ENCODE measurements at regions not wholly inside any gene's neighbourhood (a gene's known extent, or its start where the extent isn't known, plus 50 kb on each side); places are given as distances from the start of the nearest gene placed in this dataset.

DNA sequence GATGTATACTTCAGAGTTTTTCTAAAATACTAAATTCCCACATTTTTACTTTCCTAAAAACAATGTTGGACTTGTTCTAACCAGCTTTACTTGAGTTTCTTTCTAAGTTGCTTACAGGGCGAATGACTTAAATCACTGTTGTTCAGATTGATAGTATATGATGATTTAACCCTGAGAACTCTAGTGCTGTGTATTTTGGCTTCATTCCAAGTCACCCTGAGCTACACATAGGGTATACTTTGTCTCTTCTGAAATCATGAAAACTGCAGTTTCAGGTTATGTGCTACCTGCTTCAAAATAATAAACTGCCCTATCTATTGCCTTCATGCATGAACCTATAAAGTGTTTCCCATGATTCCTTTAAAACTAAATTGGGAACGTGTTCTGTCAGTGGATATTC, 162.5 kb upstream of the PDE3A start:
- TF ChIP-seq, protein P1, sequence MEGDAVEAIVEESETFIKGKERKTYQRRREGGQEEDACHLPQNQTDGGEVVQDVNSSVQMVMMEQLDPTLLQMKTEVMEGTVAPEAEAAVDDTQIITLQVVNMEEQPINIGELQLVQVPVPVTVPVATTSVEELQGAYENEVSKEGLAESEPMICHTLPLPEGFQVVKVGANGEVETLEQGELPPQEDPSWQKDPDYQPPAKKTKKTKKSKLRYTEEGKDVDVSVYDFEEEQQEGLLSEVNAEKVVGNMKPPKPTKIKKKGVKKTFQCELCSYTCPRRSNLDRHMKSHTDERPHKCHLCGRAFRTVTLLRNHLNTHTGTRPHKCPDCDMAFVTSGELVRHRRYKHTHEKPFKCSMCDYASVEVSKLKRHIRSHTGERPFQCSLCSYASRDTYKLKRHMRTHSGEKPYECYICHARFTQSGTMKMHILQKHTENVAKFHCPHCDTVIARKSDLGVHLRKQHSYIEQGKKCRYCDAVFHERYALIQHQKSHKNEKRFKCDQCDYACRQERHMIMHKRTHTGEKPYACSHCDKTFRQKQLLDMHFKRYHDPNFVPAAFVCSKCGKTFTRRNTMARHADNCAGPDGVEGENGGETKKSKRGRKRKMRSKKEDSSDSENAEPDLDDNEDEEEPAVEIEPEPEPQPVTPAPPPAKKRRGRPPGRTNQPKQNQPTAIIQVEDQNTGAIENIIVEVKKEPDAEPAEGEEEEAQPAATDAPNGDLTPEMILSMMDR (IDR thresholded peaks at IDR 0.05; ENCODE audit: low read depth, low read length) = no peak
- H3K4me3 ChIP-seq = no peak overlapping the region

DNA sequence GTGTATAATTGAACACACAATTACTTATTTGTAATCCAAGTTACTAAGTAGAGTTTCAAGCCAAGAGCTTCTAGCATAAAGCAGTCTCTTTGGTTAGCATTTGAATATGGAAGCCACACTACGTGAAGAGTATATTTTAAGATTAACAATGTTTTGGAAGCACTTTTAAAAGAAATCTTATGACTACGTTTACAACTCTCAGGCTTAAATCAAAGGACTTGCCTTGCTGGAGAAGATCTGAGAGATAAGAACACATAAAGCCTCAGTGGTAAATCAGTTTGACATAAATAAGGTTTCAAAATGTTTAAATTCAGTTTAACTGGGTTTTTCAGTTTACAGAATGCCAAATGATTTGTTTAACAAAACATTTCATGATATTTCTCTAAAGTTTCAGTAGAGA, 161.9 kb upstream of the PDE3A start:
- Histone ChIP-seq H3K4me1 (ENCODE audit: low read depth) (no peaks in the 10 kb centered on the region), H3K9me3 (ENCODE audit: low read depth) (no peaks in the 10 kb centered on the region), H3K27ac (no peak overlapping the region), H3K27me3 (no peaks in the 10 kb centered on the region), H3K4me3 (no peak overlapping the region), H3K36me3 (no peaks in the 10 kb centered on the region)
- DNase-seq (ENCODE audit: low read depth in 1 of 2, low spot score in 1 of 2) = no peak
- TF ChIP-seq, protein P1 (IDR thresholded peaks at IDR 0.05; ENCODE audit: low read depth, low read length) = no peak

More for the DNA sequence above, 162.5 kb upstream of the PDE3A start:
- H3K27ac ChIP-seq = no peak overlapping the region
- no peak for DNase-seq (ENCODE audit: low read depth in 1 of 2, low spot score in 1 of 2)
- no peaks in the 10 kb centered on the region for H3K4me1 ChIP-seq (ENCODE audit: low read depth)
- H3K9me3 ChIP-seq (ENCODE audit: low read depth) = no peaks in the 10 kb centered on the region
- no peaks in the 10 kb centered on the region for H3K27me3 ChIP-seq
- H3K36me3 ChIP-seq = no peaks in the 10 kb centered on the region

DNA sequence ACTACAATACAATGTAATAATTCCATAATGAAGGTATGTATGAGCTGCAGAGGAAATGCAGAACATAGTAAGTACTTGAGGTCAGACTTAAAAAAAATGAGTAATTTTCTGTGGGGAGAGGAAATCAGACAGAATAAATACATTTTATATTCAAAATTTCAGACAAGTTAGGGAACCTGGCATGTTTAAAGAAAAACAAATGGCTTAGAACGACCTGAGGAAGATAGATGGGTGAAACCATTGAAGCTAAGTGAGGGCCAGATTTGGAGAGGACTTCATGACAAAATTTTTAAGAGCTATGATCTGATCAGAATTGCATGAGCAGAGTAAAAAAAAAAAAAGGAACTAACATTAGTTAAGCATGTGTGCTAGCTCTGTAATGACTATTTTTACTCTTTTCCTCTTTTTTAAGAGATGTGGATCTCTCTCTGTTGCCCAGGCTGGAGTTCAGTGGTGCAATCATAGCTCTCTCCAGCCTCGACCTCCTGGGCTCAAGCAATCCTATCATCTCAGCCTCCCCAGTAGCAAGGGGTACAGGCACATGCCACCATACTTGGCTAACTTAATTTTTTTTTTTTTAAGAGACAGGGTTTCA, 157.6 kb upstream of the PDE3A start:
- Histone ChIP-seq H3K9me3 (ENCODE audit: low read depth) (no peaks in the 10 kb centered on the region), H3K27ac (no peak overlapping the region), H3K27me3 (no peaks in the 10 kb centered on the region), H3K4me3 (no peak overlapping the region), H3K36me3 (no peaks in the 10 kb centered on the region), H3K4me1 (ENCODE audit: low read depth) (peaks cover 2% of the 10 kb centered on the region)
- no peak for DNase-seq (ENCODE audit: low read depth in 1 of 2, low spot score in 1 of 2)
- TF ChIP-seq, protein P1 (IDR thresholded peaks at IDR 0.05; ENCODE audit: low read depth, low read length) = no peak

DNA sequence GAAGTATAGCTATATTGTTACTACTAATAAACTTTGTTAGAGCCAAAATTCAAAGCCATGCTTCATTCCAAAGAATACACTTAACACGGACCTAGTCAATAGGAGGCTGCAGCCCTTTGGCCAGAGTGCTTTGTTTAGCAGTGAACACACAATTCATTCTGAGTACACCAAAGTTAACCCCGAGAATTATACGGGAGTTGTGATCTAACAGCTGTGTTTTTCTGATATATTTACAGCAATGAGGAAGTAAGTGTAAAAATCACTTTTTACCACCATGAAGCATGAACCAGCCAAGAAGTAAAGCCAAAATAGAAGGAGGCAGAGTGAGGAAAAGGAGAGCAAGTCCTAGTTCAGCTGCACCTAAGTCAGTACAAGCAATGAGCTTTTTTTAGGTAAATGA, 156.8 kb upstream of the PDE3A start:
- H3K27me3 ChIP-seq = no peaks in the 10 kb centered on the region
- TF ChIP-seq, protein P1 (IDR thresholded peaks at IDR 0.05; ENCODE audit: low read depth, low read length) = no peak
- H3K36me3 ChIP-seq = no peaks in the 10 kb centered on the region
- no peak overlapping the region for H3K4me3 ChIP-seq
- peaks cover 2% of the 10 kb centered on the region for H3K4me1 ChIP-seq (ENCODE audit: low read depth)
- no peak overlapping the region for H3K27ac ChIP-seq
- DNase-seq (ENCODE audit: low read depth in 1 of 2, low spot score in 1 of 2) = peak in 1 of 2 donors; percentile 6
- H3K9me3 ChIP-seq (ENCODE audit: low read depth) = no peaks in the 10 kb centered on the region

DNA sequence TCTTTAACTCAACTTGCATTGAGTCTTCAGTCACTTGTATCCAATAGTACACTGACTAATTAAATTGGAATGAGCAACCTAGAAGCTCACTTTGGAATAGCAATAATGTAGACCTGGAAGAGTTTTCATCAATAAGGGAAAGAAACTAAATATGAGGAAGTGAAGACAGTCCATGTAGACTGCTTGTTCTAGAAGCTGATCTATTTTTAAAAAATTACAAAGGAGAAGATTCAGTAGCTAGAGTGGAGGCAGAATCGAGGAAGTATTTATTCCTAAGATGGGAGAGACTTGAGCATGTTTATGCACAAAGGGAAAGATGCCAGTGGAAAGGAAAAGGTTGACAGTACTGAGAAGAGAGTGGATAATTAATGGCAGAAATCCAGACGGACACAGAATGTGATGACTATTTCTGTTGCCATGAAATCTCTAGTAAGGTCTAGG, 156.3 kb upstream of the PDE3A start:
- TF ChIP-seq, protein P1 (IDR thresholded peaks at IDR 0.05; ENCODE audit: low read depth, low read length) = no peak
- H3K27ac ChIP-seq = no peak overlapping the region

More for the DNA sequence above, 156.3 kb upstream of the PDE3A start:
- Histone ChIP-seq H3K4me3 (no peak overlapping the region), H3K36me3 (no peaks in the 10 kb centered on the region), H3K27me3 (no peaks in the 10 kb centered on the region), H3K4me1 (ENCODE audit: low read depth) (peaks cover 2% of the 10 kb centered on the region), H3K9me3 (ENCODE audit: low read depth) (no peaks in the 10 kb centered on the region)
- DNase-seq (ENCODE audit: low read depth in 1 of 2, low spot score in 1 of 2) = peak in 1 of 2 donors; percentile 72

All from cardiac muscle cell (in vitro differentiated cells and primary cell).